ENCODE measurements at regions not wholly inside any gene's neighbourhood (a gene's known extent, or its start where the extent isn't known, plus 50 kb on each side); places are given as distances from the start of the nearest gene placed in this dataset.

DNA sequence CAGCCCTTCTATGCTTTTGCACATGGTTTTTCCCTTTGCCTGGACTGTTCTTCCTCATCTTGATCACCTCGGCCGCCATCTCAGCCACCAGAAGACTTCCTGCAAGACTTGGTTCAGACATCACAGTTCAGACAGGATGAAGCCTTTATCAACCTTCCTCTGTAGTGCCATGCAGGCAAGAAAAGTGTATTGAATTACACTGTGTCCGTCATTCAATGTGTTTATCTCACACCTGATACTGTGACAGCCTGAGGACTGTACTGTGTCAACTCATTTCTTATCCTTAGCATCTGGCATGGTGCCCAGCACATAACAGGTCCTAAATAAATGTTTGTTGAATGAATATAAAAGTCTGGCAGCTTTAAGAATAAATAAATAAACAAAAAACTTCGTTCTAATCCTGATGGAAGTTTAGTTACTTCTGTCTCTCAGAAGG is 133.3 kb upstream of the MAN1A1 start:
- ATAC-seq (peak; percentile 90), DNase-seq (ENCODE audit: extremely low read depth in 1 of 4, low spot score in 3 of 4) (peak in 3 of 4 experiments; percentile 12 to 86 (median 73)), FAIRE-seq (peak; percentile 91)
- intact Hi-C loops (cut with micrococcal nuclease) (loop anchor here (5.0 kb wide), 1 partner anchor 59 kb away; no protein-coding TSS in a partner anchor), in situ Hi-C loops (cut with MboI) (no loop called here)
- Histone ChIP-seq H2AFZ (ENCODE audit: low read depth, low read length) (peak overlapping the region; percentile 78), H3K9me1 (ENCODE audit: control insufficient read depth, insufficient read depth, low read length) (no peaks in the 10 kb centered on the region), H3K79me2 (ENCODE audit: control insufficient read depth, insufficient read depth, low read length) (no peaks in the 10 kb centered on the region), H3K4me1 (replicated peaks in 1 of 2; ENCODE audit: control insufficient read depth in 2 of 2, insufficient read depth in 2 of 2, low read length in 2 of 2) (peaks cover 6 to 25% of the 10 kb centered on the region in 2 experiments; a peak in 3 of 5 replicates), H3K4me2 (ENCODE audit: insufficient read depth, low read length) (0 out of 2 replicates have a peak overlapping the region, but pooled peaks have one; percentile 32), H3K4me3 (no peak overlapping the region), H3K27ac (ENCODE audit: extremely low read depth, low read depth, low read length) (no peak overlapping the region), H3K9me3 (replicated peaks; ENCODE audit: control insufficient read depth, insufficient read depth, low read depth, low read length) (no peaks in the 10 kb centered on the region), H4K20me1 (replicated peaks; ENCODE audit: control insufficient read depth, insufficient read depth, low read length) (no peaks in the 10 kb centered on the region), H3K36me3 (ENCODE audit: control insufficient read depth, insufficient read depth, low read length) (no peaks in the 10 kb centered on the region), H3K27me3 (ENCODE audit: control insufficient read depth in 2 of 2, insufficient read depth in 2 of 2, low read length in 2 of 2) (no peaks in the 10 kb centered on the region), H3K9ac (ENCODE audit: insufficient read depth in 1 of 2, low read depth in 2 of 2, low read length in 2 of 2) (no peak overlapping the region; a peak in 1 of 4 replicates)
- no TSS peak for BruUV-seq (replicated peaks)
- CTCF ChIA-PET (ENCODE audit: low intra/inter-chr PET ratio), result no interaction called here
- 6% methylated on average over 4 of the region's 4 CpGs for WGBS (ENCODE audit: insufficient coverage, low coverage, missing lambda C conversion rate)
- POLR2A ChIA-PET, result no interaction called here
- TF ChIP-seq TCF3 (CRISPR knock-in tag; IDR thresholded peaks at IDR 0.05) (peak; percentile 86), SMAD1 (IDR thresholded peaks at IDR 0.05; ENCODE audit: low read depth, low read length, partially characterized antibody) (no peak), ERF (CRISPR knock-in tag; IDR thresholded peaks at IDR 0.05) (no peak), HES1 (IDR thresholded peaks at IDR 0.05; ENCODE audit: low read depth) (no peak), ZNF668 (CRISPR knock-in tag; IDR thresholded peaks at IDR 0.05) (no peak), DPF2 (IDR thresholded peaks at IDR 0.05) (peak; percentile 84), MIER1 (IDR thresholded peaks at IDR 0.05; ENCODE audit: low read depth) (no peak), CBFA2T3 (IDR thresholded peaks at IDR 0.05) (peak; percentile 94), ZNF778 (CRISPR knock-in tag; IDR thresholded peaks at IDR 0.05) (no peak), SMAD3 (CRISPR knock-in tag; conservative IDR thresholded peaks at IDR 0.05) (no peak), BCLAF1 (IDR thresholded peaks at IDR 0.05; ENCODE audit: borderline replicate concordance in 1 of 2, control insufficient read depth in 1 of 2, low read depth in 2 of 2, low read length in 1 of 2) (no peak), MYNN (IDR thresholded peaks at IDR 0.05) (no peak), MYNN (CRISPR knock-in tag; IDR thresholded peaks at IDR 0.05) (no peak), TFAP4 (CRISPR knock-in tag; IDR thresholded peaks at IDR 0.05; ENCODE audit: borderline replicate concordance) (no peak; the same call in 1 of the 2 replicates)
- TF ChIP-seq, protein P1, sequence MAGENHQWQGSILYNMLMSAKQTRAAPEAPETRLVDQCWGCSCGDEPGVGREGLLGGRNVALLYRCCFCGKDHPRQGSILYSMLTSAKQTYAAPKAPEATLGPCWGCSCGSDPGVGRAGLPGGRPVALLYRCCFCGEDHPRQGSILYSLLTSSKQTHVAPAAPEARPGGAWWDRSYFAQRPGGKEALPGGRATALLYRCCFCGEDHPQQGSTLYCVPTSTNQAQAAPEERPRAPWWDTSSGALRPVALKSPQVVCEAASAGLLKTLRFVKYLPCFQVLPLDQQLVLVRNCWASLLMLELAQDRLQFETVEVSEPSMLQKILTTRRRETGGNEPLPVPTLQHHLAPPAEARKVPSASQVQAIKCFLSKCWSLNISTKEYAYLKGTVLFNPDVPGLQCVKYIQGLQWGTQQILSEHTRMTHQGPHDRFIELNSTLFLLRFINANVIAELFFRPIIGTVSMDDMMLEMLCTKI (IDR thresholded peaks at IDR 0.05; ENCODE audit: partially characterized antibody), result no peak
- TF ChIP-seq, protein P2, sequence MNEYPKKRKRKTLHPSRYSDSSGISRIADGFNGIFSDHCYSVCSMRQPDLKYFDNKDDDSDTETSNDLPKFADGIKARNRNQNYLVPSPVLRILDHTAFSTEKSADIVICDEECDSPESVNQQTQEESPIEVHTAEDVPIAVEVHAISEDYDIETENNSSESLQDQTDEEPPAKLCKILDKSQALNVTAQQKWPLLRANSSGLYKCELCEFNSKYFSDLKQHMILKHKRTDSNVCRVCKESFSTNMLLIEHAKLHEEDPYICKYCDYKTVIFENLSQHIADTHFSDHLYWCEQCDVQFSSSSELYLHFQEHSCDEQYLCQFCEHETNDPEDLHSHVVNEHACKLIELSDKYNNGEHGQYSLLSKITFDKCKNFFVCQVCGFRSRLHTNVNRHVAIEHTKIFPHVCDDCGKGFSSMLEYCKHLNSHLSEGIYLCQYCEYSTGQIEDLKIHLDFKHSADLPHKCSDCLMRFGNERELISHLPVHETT (CRISPR knock-in tag; conservative IDR thresholded peaks at IDR 0.05 in 1 of 2, IDR thresholded peaks at IDR 0.05 in 1 of 2), result no peak
